ENCODE measurements at regions not wholly inside any gene's neighbourhood (a gene's known extent, or its start where the extent isn't known, plus 50 kb on each side); places are given as distances from the start of the nearest gene placed in this dataset.

DNA sequence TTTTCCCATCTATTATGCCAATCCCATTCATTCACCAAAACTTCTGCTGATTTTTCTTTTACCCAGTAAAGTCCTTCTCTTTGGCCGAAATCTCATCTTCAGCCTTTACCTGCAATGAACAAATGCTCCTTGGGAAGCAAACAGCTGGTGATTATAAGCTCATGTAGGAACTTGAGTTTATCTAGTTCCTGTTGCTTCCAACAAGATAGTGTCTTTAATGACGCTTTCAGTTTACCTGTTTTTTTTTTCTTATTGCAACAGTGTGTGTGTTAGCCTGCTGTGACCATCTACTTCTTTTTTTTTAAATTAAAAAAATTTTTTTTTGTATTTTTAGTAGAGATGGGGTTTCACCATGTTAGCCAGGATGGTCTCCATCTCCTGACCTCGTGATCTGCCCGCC, 156.0 kb downstream of the CD47 start:
- Mint-ChIP-seq H3K4me1 (ENCODE audit: low read depth, unreplicated experiment) (peaks cover 7% of the 10 kb centered on the region), H3K27me3 (ENCODE audit: insufficient read depth, unreplicated experiment) (peaks cover 5% of the 10 kb centered on the region), H3K4me3 (ENCODE audit: unreplicated experiment) (no peak overlapping the region), H3K36me3 (ENCODE audit: insufficient read depth, unreplicated experiment) (no peaks in the 10 kb centered on the region), H3K27ac (ENCODE audit: unreplicated experiment) (no peak overlapping the region), H3K9me3 (ENCODE audit: unreplicated experiment) (peaks cover 19% of the 10 kb centered on the region)
- Histone ChIP-seq H3K27me3 (replicated peaks; ENCODE audit: control insufficient read depth, insufficient read depth, low read length) (no peaks in the 10 kb centered on the region), H3K36me3 (ENCODE audit: control insufficient read depth, insufficient read depth, low read length) (no peaks in the 10 kb centered on the region), H3K9me3 (0 out of 2 replicates have a peak, but pooled peaks cover 6% of the 10 kb centered on the region), H3K4me1 (no peaks in the 10 kb centered on the region), H3K4me3 (ENCODE audit: low read depth, low read length) (no peak overlapping the region)
- no TSS peak for BruUV-seq (replicated peaks)
- DNase-seq: no peak
- intact Hi-C loops (cut with micrococcal nuclease; ENCODE audit: unreplicated experiment): loop anchor here (5.0 kb wide), 3 partner anchors 87 to 472 kb away; no protein-coding TSS in a partner anchor
- CTCF ChIA-PET: no interaction called here
- POLR2A ChIA-PET: no interaction called here
- TF ChIP-seq, protein P1, sequence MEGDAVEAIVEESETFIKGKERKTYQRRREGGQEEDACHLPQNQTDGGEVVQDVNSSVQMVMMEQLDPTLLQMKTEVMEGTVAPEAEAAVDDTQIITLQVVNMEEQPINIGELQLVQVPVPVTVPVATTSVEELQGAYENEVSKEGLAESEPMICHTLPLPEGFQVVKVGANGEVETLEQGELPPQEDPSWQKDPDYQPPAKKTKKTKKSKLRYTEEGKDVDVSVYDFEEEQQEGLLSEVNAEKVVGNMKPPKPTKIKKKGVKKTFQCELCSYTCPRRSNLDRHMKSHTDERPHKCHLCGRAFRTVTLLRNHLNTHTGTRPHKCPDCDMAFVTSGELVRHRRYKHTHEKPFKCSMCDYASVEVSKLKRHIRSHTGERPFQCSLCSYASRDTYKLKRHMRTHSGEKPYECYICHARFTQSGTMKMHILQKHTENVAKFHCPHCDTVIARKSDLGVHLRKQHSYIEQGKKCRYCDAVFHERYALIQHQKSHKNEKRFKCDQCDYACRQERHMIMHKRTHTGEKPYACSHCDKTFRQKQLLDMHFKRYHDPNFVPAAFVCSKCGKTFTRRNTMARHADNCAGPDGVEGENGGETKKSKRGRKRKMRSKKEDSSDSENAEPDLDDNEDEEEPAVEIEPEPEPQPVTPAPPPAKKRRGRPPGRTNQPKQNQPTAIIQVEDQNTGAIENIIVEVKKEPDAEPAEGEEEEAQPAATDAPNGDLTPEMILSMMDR (IDR thresholded peaks at IDR 0.05; ENCODE audit: insufficient read depth in 1 of 2, low read depth in 1 of 2, low read length in 1 of 2, severe bottlenecking in 1 of 2, unreplicated experiment in 1 of 2): no peak

DNA sequence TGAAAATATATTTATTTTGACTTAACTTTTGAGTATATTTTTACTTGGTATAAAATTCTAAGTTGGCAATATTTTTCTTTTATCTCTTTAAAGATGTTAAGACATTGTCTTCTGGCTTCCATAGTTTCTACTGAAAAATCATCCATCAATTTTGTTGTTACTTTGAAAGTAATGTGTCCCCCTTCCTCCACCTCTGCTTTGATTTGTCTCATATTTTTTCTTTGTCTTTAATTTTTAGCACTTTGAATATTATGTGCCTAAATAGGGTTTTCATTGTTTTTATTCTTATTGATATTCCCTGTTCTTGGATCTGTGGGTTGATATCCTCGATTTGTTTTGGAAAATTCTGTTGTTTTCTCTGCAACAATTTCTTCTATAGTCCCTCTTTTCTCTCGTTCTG, 157.4 kb downstream of the CD47 start:
- no peaks in the 10 kb centered on the region for H3K36me3 ChIP-seq (ENCODE audit: control insufficient read depth, insufficient read depth, low read length)
- TF ChIP-seq, protein P1 (IDR thresholded peaks at IDR 0.05; ENCODE audit: insufficient read depth in 1 of 2, low read depth in 1 of 2, low read length in 1 of 2, severe bottlenecking in 1 of 2, unreplicated experiment in 1 of 2): no peak
- peaks cover 5% of the 10 kb centered on the region for H3K27me3 Mint-ChIP-seq (ENCODE audit: insufficient read depth, unreplicated experiment)
- no peak overlapping the region for H3K27ac Mint-ChIP-seq (ENCODE audit: unreplicated experiment)
- peaks cover 19% of the 10 kb centered on the region for H3K9me3 Mint-ChIP-seq (ENCODE audit: unreplicated experiment)
- intact Hi-C loops (cut with micrococcal nuclease; ENCODE audit: unreplicated experiment): no loop called here
- BruUV-seq (replicated peaks): no TSS peak
- CTCF ChIA-PET: no interaction called here
- no peaks in the 10 kb centered on the region for H3K36me3 Mint-ChIP-seq (ENCODE audit: insufficient read depth, unreplicated experiment)
- no peak overlapping the region for H3K4me3 Mint-ChIP-seq (ENCODE audit: unreplicated experiment)
- no peaks in the 10 kb centered on the region for H3K4me1 ChIP-seq
- POLR2A ChIA-PET: no interaction called here
- 0 out of 2 replicates have a peak, but pooled peaks cover 6% of the 10 kb centered on the region for H3K9me3 ChIP-seq
- no peak for DNase-seq
- no peak overlapping the region for H3K4me3 ChIP-seq (ENCODE audit: low read depth, low read length)
- H3K27me3 ChIP-seq (replicated peaks; ENCODE audit: control insufficient read depth, insufficient read depth, low read length): no peaks in the 10 kb centered on the region
- peaks cover 7% of the 10 kb centered on the region for H3K4me1 Mint-ChIP-seq (ENCODE audit: low read depth, unreplicated experiment)

DNA sequence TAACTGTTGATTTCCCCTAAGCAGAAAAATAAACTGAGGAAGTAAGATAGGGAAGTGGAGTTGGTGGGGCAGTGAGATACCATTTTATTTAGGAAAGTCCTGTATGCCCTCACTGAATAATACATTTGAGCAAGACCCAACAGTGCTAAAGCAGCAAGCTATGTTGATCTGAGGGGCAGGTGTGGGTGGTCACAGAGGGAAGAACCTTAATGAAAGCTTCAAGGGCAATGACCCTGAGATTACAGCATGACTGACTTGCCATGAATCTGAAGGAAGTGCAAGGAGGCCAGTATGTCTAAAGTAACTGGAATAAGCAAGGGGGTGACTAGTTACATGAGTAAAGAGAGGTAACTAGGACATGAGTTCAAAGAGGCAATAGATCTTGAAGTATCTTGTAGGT, 159.5 kb downstream of the CD47 start:
- TF ChIP-seq, protein P1 (IDR thresholded peaks at IDR 0.05; ENCODE audit: insufficient read depth in 1 of 2, low read depth in 1 of 2, low read length in 1 of 2, severe bottlenecking in 1 of 2, unreplicated experiment in 1 of 2): no peak
- POLR2A ChIA-PET: no interaction called here
- BruUV-seq (replicated peaks): no TSS peak
- Histone ChIP-seq H3K4me1 (no peaks in the 10 kb centered on the region), H3K36me3 (ENCODE audit: control insufficient read depth, insufficient read depth, low read length) (no peaks in the 10 kb centered on the region), H3K4me3 (ENCODE audit: low read depth, low read length) (no peak overlapping the region), H3K27me3 (replicated peaks; ENCODE audit: control insufficient read depth, insufficient read depth, low read length) (peaks cover 3% of the 10 kb centered on the region; the same call in 1 of the 2 replicates), H3K9me3 (0 out of 2 replicates have a peak, but pooled peaks cover 6% of the 10 kb centered on the region)
- Mint-ChIP-seq H3K27me3 (ENCODE audit: insufficient read depth, unreplicated experiment) (peaks cover 5% of the 10 kb centered on the region), H3K4me1 (ENCODE audit: low read depth, unreplicated experiment) (peaks cover 5% of the 10 kb centered on the region), H3K9me3 (ENCODE audit: unreplicated experiment) (peaks cover 9% of the 10 kb centered on the region), H3K36me3 (ENCODE audit: insufficient read depth, unreplicated experiment) (no peaks in the 10 kb centered on the region), H3K4me3 (ENCODE audit: unreplicated experiment) (no peak overlapping the region), H3K27ac (ENCODE audit: unreplicated experiment) (no peak overlapping the region)
- intact Hi-C loops (cut with micrococcal nuclease; ENCODE audit: unreplicated experiment): no loop called here
- CTCF ChIA-PET: no interaction called here
- DNase-seq: no peak
